OCI-LY1 (cell line): ENCODE measurements at regions not wholly inside any gene's neighbourhood (a gene's known extent, or its start where the extent isn't known, plus 50 kb on each side); places are given as distances from the start of the nearest gene placed in this dataset.

ENCODE experiments used
- H2AFZ ChIP-seq: fragments of 200-600 bp; sonication (generic), shearing (Covaris generic); 2 replicates; pipeline ENCODE4 v1.6.0; 2014; ENCODE audit warnings: antibody characterized with exemption, mild to moderate bottlenecking, low read length
- H3F3A ChIP-seq: fragments of 200-600 bp; sonication (generic), shearing (Covaris generic); 2 replicates; pipeline ENCODE4 v1.6.0; 2014; ENCODE audit warnings: mild to moderate bottlenecking, antibody characterized with exemption, low read length, moderate library complexity; ENCODE audit not compliant: insufficient read depth
- H3K27ac ChIP-seq: fragments of 200-600 bp; sonication (generic); 2 replicates; pipeline ENCODE4 v1.5.1; 2014; ENCODE audit warnings: low read length, mixed run types, mild to moderate bottlenecking, low read depth; ENCODE audit not compliant: poor library complexity, severe bottlenecking
- H3K27me3 ChIP-seq: fragments of 200-600 bp; sonication (generic); 2 replicates; pipeline ENCODE4 v1.6.0; 2014; ENCODE audit warnings: antibody characterized with exemption, mild to moderate bottlenecking, low read length, moderate library complexity; ENCODE audit not compliant: insufficient read depth
- H3K36me3 ChIP-seq: fragments of 200-600 bp; sonication (generic); 2 replicates; pipeline ENCODE4 v1.6.1; 2014; ENCODE audit warnings: mild to moderate bottlenecking, antibody characterized with exemption, low read length, moderate library complexity, mixed read lengths; ENCODE audit not compliant: insufficient read depth
- H3K4me1 ChIP-seq: fragments of 200-600 bp; sonication (generic); 2 replicates; pipeline ENCODE4 v1.5.1; 2014; ENCODE audit warnings: mild to moderate bottlenecking, low read length, moderate library complexity; ENCODE audit not compliant: insufficient read depth, severe bottlenecking
- H3K4me2 ChIP-seq: fragments of 200-600 bp; sonication (generic), shearing (Covaris generic); 2 replicates; pipeline ENCODE4 v1.6.1; 2014; ENCODE audit warnings: low read length
- H3K4me3 ChIP-seq: fragments of 200-600 bp; sonication (generic); 2 replicates; pipeline ENCODE4 v1.5.1; 2014; ENCODE audit warnings: low read length, low read depth, mild to moderate bottlenecking, mixed read lengths; ENCODE audit not compliant: poor library complexity, severe bottlenecking
- H3K79me2 ChIP-seq: fragments of 200-600 bp; shearing (Covaris generic); 2 replicates; pipeline ENCODE4 v1.6.1; 2016; ENCODE audit warnings: mixed run types, low read length, mixed read lengths; ENCODE audit not compliant: insufficient read depth
- H3K9ac ChIP-seq: fragments of 200-600 bp; sonication (generic), shearing (Covaris generic); 2 replicates; pipeline ENCODE4 v1.6.1; 2014; ENCODE audit warnings: mild to moderate bottlenecking, low read length, mixed read lengths
- H3K9me2 ChIP-seq: fragments of 200-600 bp; sonication (generic), shearing (Covaris generic); 2 replicates; pipeline ENCODE4 v1.6.1; 2014; ENCODE audit warnings: low read depth, mild to moderate bottlenecking, low read length, mixed read lengths
- H3K9me3 ChIP-seq: fragments of 200-600 bp; shearing (Covaris generic); 2 replicates; pipeline ENCODE4 v1.6.1; 2014; ENCODE audit warnings: low read length, mixed read lengths
- H4K20me1 ChIP-seq: fragments of 200-600 bp; sonication (generic), shearing (Covaris generic); 2 replicates; pipeline ENCODE4 v1.6.0; 2016; ENCODE audit warnings: mild to moderate bottlenecking, low read length; ENCODE audit not compliant: insufficient read depth
- EZH2 ChIP-seq: fragments of 200-600 bp; sonication (generic), shearing (Covaris generic); IDR thresholded peaks from 2 replicates; pipeline ENCODE4 v1.8.0; 2017; ENCODE audit warnings: borderline replicate concordance, mixed run types, mild to moderate bottlenecking, antibody characterized with exemption, low read length, moderate library complexity, mixed read lengths
- TF ChIP-seq, protein P1 (sequence below): fragments of 200-600 bp; sonication (generic), shearing (Covaris generic); IDR thresholded peaks from 2 replicates; pipeline ENCODE4 v1.5.1; 2017; ENCODE audit warnings: mild to moderate bottlenecking, antibody characterized with exemption, low read length, moderate library complexity, mixed read lengths

DNA sequence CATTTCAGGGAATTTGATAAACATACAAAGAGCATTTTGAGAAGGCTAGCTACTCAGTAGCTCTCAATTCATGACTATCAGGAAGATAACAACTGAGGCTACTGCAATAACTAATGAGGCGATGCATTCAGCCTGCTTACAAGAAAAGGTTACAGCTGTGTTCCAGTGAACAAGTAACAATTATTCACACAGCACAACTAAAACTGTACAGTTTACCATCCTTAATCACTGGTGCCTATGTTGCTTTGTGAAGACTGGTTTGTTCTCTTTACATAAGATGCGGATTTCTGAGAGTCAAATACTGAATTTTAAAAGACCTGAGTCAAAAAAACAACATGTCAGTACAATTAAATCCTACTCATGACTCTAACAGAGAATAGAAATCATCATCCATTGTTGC lies 526.3 kb downstream of the OTOL1 start:
- Histone ChIP-seq H3K9ac (no peak overlapping the region), H3K27me3 (no peaks in the 10 kb centered on the region), H3K79me2 (no peaks in the 10 kb centered on the region), H3K36me3 (no peaks in the 10 kb centered on the region), H3K4me3 (no peak overlapping the region), H3K27ac (no peak overlapping the region), H2AFZ (no peak overlapping the region), H3F3A (no peaks in the 10 kb centered on the region), H4K20me1 (no peaks in the 10 kb centered on the region), H3K4me1 (no peaks in the 10 kb centered on the region), H3K9me2 (no peaks in the 10 kb centered on the region), H3K4me2 (no peak overlapping the region), H3K9me3 (no peaks in the 10 kb centered on the region)
- TF ChIP-seq, protein P1, sequence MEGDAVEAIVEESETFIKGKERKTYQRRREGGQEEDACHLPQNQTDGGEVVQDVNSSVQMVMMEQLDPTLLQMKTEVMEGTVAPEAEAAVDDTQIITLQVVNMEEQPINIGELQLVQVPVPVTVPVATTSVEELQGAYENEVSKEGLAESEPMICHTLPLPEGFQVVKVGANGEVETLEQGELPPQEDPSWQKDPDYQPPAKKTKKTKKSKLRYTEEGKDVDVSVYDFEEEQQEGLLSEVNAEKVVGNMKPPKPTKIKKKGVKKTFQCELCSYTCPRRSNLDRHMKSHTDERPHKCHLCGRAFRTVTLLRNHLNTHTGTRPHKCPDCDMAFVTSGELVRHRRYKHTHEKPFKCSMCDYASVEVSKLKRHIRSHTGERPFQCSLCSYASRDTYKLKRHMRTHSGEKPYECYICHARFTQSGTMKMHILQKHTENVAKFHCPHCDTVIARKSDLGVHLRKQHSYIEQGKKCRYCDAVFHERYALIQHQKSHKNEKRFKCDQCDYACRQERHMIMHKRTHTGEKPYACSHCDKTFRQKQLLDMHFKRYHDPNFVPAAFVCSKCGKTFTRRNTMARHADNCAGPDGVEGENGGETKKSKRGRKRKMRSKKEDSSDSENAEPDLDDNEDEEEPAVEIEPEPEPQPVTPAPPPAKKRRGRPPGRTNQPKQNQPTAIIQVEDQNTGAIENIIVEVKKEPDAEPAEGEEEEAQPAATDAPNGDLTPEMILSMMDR = no peak
- no peak for TF ChIP-seq EZH2

DNA sequence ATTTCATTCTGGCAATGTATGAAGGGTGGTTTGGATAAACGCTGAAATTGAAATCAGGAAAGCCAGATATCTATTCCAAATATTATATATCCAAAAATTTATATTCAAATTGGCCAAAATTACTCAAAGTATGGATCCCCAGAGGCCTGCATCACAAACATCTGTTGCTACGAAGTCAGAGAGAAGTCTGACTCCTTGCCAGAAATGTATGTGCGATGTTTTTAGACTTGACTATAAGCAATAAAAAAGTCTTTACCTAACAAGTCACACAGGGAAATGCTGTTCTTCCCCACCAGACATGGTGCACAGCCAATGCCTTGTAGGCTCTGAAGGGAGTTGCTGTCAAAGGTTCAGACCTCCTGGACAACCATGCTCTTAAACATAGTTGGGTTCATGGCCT lies 533.1 kb downstream of the OTOL1 start:
- H4K20me1 ChIP-seq = no peaks in the 10 kb centered on the region
- H2AFZ ChIP-seq = no peak overlapping the region

DNA sequence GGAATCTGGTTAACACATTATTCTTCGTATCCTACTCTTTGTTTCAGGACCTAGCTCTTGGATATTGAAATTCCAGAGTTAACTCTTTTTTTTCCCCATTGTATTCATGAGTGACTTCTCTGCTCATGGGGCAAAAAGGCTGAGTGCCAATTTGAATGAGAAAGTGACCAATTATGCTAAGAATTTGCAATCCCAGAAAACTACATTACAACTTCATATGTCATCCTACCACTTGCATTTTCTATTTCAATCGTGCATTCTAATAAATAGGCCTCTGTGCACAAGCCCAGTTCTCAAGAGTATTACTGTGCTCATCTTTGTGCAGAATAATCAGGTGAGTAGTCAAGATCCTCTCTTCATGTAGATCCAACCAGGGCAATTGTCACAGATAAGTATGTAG lies 537.8 kb downstream of the OTOL1 start:
- H3F3A ChIP-seq = no peaks in the 10 kb centered on the region
- H3K4me3 ChIP-seq = no peak overlapping the region
- no peak overlapping the region for H3K27ac ChIP-seq
- H3K27me3 ChIP-seq = no peaks in the 10 kb centered on the region
- H3K4me1 ChIP-seq = no peaks in the 10 kb centered on the region
- H2AFZ ChIP-seq = no peak overlapping the region
- no peak overlapping the region for H3K9ac ChIP-seq
- no peaks in the 10 kb centered on the region for H3K9me3 ChIP-seq
- TF ChIP-seq EZH2 = no peak
- TF ChIP-seq, protein P1 = no peak
- H3K36me3 ChIP-seq = no peaks in the 10 kb centered on the region
- no peaks in the 10 kb centered on the region for H3K79me2 ChIP-seq
- H3K9me2 ChIP-seq = no peaks in the 10 kb centered on the region
- H3K4me2 ChIP-seq = no peak overlapping the region
- H4K20me1 ChIP-seq = no peaks in the 10 kb centered on the region

More for the DNA sequence above, 533.1 kb downstream of the OTOL1 start:
- no peak for TF ChIP-seq EZH2
- TF ChIP-seq, protein P1 = no peak
- H3K79me2 ChIP-seq = no peaks in the 10 kb centered on the region
- H3K4me1 ChIP-seq = no peaks in the 10 kb centered on the region
- no peaks in the 10 kb centered on the region for H3F3A ChIP-seq
- no peak overlapping the region for H3K9ac ChIP-seq
- no peak overlapping the region for H3K4me2 ChIP-seq
- no peaks in the 10 kb centered on the region for H3K36me3 ChIP-seq
- no peak overlapping the region for H3K27ac ChIP-seq
- H3K9me3 ChIP-seq = no peaks in the 10 kb centered on the region
- no peaks in the 10 kb centered on the region for H3K9me2 ChIP-seq
- no peak overlapping the region for H3K4me3 ChIP-seq
- H3K27me3 ChIP-seq = no peaks in the 10 kb centered on the region
